22Rv1 (cell line): ENCODE measurements at regions not wholly inside any gene's neighbourhood (a gene's known extent, or its start where the extent isn't known, plus 50 kb on each side); places are given as distances from the start of the nearest gene placed in this dataset.

ENCODE experiments used
- H3K27ac ChIP-seq: fragments of 450-650 bp; 2 replicates; pipeline ENCODE4 v1.5.1; 2017
- CTCF ChIP-seq: fragments of 450-650 bp; IDR thresholded peaks from 2 replicates; pipeline ENCODE4 v1.5.1; 2017; ENCODE audit warnings: mild to moderate bottlenecking
- ZFX ChIP-seq: fragments of 450-650 bp; IDR thresholded peaks from 2 replicates; pipeline ENCODE4 v1.6.1; 2017; ENCODE audit warnings: antibody characterized with exemption, borderline replicate concordance

GRCh38 chr22:27692243-27692642, 109.3 kb downstream of the MN1 start:
- TF ChIP-seq CTCF (no peak), ZFX (no peak)

GRCh38 chr22:27695925-27696324, 105.6 kb downstream of the MN1 start:
- H3K27ac ChIP-seq, result no peak overlapping the region
- no peak for TF ChIP-seq ZFX
- TF ChIP-seq CTCF, result no peak

More at GRCh38 chr22:27692243-27692642, 109.3 kb downstream of the MN1 start:
- H3K27ac ChIP-seq, result no peak overlapping the region

GRCh38 chr22:27697888-27698287, 103.7 kb downstream of the MN1 start:
- H3K27ac ChIP-seq, result no peak overlapping the region
- no peak for TF ChIP-seq ZFX
- TF ChIP-seq CTCF, result no peak
